ENCODE measurements at regions not wholly inside any gene's neighbourhood (a gene's known extent, or its start where the extent isn't known, plus 50 kb on each side); places are given as distances from the start of the nearest gene placed in this dataset.
"Not testable (repeated sequence)": the region's sequence is repeated elsewhere in the genome, so short reads cannot be mapped to it uniquely, and the experiment has no call there.

DNA sequence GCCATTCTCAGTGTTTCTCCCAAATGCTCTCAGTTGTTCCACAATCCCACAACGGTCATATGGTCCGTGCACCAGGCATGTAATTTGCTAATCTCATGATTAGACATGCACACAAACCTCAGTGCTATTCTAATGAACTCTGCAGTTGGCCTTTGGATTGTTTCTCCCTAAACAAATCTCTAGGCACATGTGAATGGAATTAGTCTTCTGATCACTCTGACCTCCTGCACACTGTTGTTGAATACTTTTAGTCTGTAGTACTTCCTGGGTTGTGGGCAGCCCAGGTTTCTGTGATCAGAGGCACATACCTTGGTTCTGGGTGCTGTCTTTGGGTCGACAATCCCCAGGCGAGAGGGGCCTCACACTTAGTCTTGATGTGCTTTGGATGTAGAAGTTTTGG lies 498.7 kb upstream of the SPRED2 start:
- H3K4me3 ChIP-seq (ENCODE audit: control insufficient read depth, low read depth, low read length): no peak overlapping the region
- no peak for DNase-seq (ENCODE audit: low read depth)
- TF ChIP-seq, protein P1, sequence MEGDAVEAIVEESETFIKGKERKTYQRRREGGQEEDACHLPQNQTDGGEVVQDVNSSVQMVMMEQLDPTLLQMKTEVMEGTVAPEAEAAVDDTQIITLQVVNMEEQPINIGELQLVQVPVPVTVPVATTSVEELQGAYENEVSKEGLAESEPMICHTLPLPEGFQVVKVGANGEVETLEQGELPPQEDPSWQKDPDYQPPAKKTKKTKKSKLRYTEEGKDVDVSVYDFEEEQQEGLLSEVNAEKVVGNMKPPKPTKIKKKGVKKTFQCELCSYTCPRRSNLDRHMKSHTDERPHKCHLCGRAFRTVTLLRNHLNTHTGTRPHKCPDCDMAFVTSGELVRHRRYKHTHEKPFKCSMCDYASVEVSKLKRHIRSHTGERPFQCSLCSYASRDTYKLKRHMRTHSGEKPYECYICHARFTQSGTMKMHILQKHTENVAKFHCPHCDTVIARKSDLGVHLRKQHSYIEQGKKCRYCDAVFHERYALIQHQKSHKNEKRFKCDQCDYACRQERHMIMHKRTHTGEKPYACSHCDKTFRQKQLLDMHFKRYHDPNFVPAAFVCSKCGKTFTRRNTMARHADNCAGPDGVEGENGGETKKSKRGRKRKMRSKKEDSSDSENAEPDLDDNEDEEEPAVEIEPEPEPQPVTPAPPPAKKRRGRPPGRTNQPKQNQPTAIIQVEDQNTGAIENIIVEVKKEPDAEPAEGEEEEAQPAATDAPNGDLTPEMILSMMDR (IDR thresholded peaks at IDR 0.05; ENCODE audit: control insufficient read depth, insufficient read depth, low read depth, low read length, missing control alignments): no peak

GRCh38 chr2:65930259-65930658 lies 497.9 kb upstream of the SPRED2 start:
- H3K4me3 ChIP-seq (ENCODE audit: control insufficient read depth, low read depth, low read length): no peak overlapping the region
- TF ChIP-seq, protein P1 (IDR thresholded peaks at IDR 0.05; ENCODE audit: control insufficient read depth, insufficient read depth, low read depth, low read length, missing control alignments): no peak
- no peak for DNase-seq (ENCODE audit: low read depth)

GRCh38 chr2:65929664-65930063 lies 497.3 kb upstream of the SPRED2 start:
- H3K4me3 ChIP-seq (ENCODE audit: control insufficient read depth, low read depth, low read length); DNase-seq (ENCODE audit: low read depth): not testable (repeated sequence)

- DNase-seq (ENCODE audit: low read depth): peak; percentile 13
- H3K4me3 ChIP-seq (ENCODE audit: control insufficient read depth, low read depth, low read length): no peak overlapping the region
- TF ChIP-seq, protein P1 (IDR thresholded peaks at IDR 0.05; ENCODE audit: control insufficient read depth, insufficient read depth, low read depth, low read length, missing control alignments): no peak
Observed at GRCh38 chr2:65922794-65923193, 490.4 kb upstream of the SPRED2 start.

- DNase-seq (ENCODE audit: low read depth): no peak
- H3K4me3 ChIP-seq (ENCODE audit: control insufficient read depth, low read depth, low read length): no peak overlapping the region
- TF ChIP-seq, protein P1 (IDR thresholded peaks at IDR 0.05; ENCODE audit: control insufficient read depth, insufficient read depth, low read depth, low read length, missing control alignments): no peak
Observed at GRCh38 chr2:65922030-65922429, 489.6 kb upstream of the SPRED2 start.

GRCh38 chr2:65921116-65921515 lies 488.7 kb upstream of the SPRED2 start:
- DNase-seq (ENCODE audit: low read depth): no peak

GRCh38 chr2:65920659-65921058 lies 488.3 kb upstream of the SPRED2 start:
- TF ChIP-seq, protein P1 (IDR thresholded peaks at IDR 0.05; ENCODE audit: control insufficient read depth, insufficient read depth, low read depth, low read length, missing control alignments): no peak
- no peak for DNase-seq (ENCODE audit: low read depth)
- H3K4me3 ChIP-seq (ENCODE audit: control insufficient read depth, low read depth, low read length): no peak overlapping the region

More at GRCh38 chr2:65921116-65921515, 488.7 kb upstream of the SPRED2 start:
- TF ChIP-seq, protein P1 (IDR thresholded peaks at IDR 0.05; ENCODE audit: control insufficient read depth, insufficient read depth, low read depth, low read length, missing control alignments): no peak
- H3K4me3 ChIP-seq (ENCODE audit: control insufficient read depth, low read depth, low read length): no peak overlapping the region
